OCI-LY1 (cell line): ENCODE measurements at regions not wholly inside any gene's neighbourhood (a gene's known extent, or its start where the extent isn't known, plus 50 kb on each side); places are given as distances from the start of the nearest gene placed in this dataset.

Experiments used
- H2AFZ ChIP-seq: fragments of 200-600 bp; sonication (generic), shearing (Covaris generic); 2 replicates; pipeline ENCODE4 v1.6.0; 2014; ENCODE audit warnings: antibody characterized with exemption, mild to moderate bottlenecking, low read length
- H3F3A ChIP-seq: fragments of 200-600 bp; sonication (generic), shearing (Covaris generic); 2 replicates; pipeline ENCODE4 v1.6.0; 2014; ENCODE audit warnings: mild to moderate bottlenecking, antibody characterized with exemption, low read length, moderate library complexity; ENCODE audit not compliant: insufficient read depth
- H3K27ac ChIP-seq: fragments of 200-600 bp; sonication (generic); 2 replicates; pipeline ENCODE4 v1.5.1; 2014; ENCODE audit warnings: low read length, mixed run types, mild to moderate bottlenecking, low read depth; ENCODE audit not compliant: poor library complexity, severe bottlenecking
- H3K27me3 ChIP-seq: fragments of 200-600 bp; sonication (generic); 2 replicates; pipeline ENCODE4 v1.6.0; 2014; ENCODE audit warnings: antibody characterized with exemption, mild to moderate bottlenecking, low read length, moderate library complexity; ENCODE audit not compliant: insufficient read depth
- H3K36me3 ChIP-seq: fragments of 200-600 bp; sonication (generic); 2 replicates; pipeline ENCODE4 v1.6.1; 2014; ENCODE audit warnings: mild to moderate bottlenecking, antibody characterized with exemption, low read length, moderate library complexity, mixed read lengths; ENCODE audit not compliant: insufficient read depth
- H3K4me1 ChIP-seq: fragments of 200-600 bp; sonication (generic); 2 replicates; pipeline ENCODE4 v1.5.1; 2014; ENCODE audit warnings: mild to moderate bottlenecking, low read length, moderate library complexity; ENCODE audit not compliant: insufficient read depth, severe bottlenecking
- H3K4me2 ChIP-seq: fragments of 200-600 bp; sonication (generic), shearing (Covaris generic); 2 replicates; pipeline ENCODE4 v1.6.1; 2014; ENCODE audit warnings: low read length
- H3K4me3 ChIP-seq: fragments of 200-600 bp; sonication (generic); 2 replicates; pipeline ENCODE4 v1.5.1; 2014; ENCODE audit warnings: low read length, low read depth, mild to moderate bottlenecking, mixed read lengths; ENCODE audit not compliant: poor library complexity, severe bottlenecking
- H3K79me2 ChIP-seq: fragments of 200-600 bp; shearing (Covaris generic); 2 replicates; pipeline ENCODE4 v1.6.1; 2016; ENCODE audit warnings: mixed run types, low read length, mixed read lengths; ENCODE audit not compliant: insufficient read depth
- H3K9ac ChIP-seq: fragments of 200-600 bp; sonication (generic), shearing (Covaris generic); 2 replicates; pipeline ENCODE4 v1.6.1; 2014; ENCODE audit warnings: mild to moderate bottlenecking, low read length, mixed read lengths
- H3K9me2 ChIP-seq: fragments of 200-600 bp; sonication (generic), shearing (Covaris generic); 2 replicates; pipeline ENCODE4 v1.6.1; 2014; ENCODE audit warnings: low read depth, mild to moderate bottlenecking, low read length, mixed read lengths
- H3K9me3 ChIP-seq: fragments of 200-600 bp; shearing (Covaris generic); 2 replicates; pipeline ENCODE4 v1.6.1; 2014; ENCODE audit warnings: low read length, mixed read lengths
- H4K20me1 ChIP-seq: fragments of 200-600 bp; sonication (generic), shearing (Covaris generic); 2 replicates; pipeline ENCODE4 v1.6.0; 2016; ENCODE audit warnings: mild to moderate bottlenecking, low read length; ENCODE audit not compliant: insufficient read depth
- CTCF ChIP-seq: fragments of 200-600 bp; sonication (generic), shearing (Covaris generic); IDR thresholded peaks from 2 replicates; pipeline ENCODE4 v1.5.1; 2017; ENCODE audit warnings: mild to moderate bottlenecking, antibody characterized with exemption, low read length, moderate library complexity, mixed read lengths
- EZH2 ChIP-seq: fragments of 200-600 bp; sonication (generic), shearing (Covaris generic); IDR thresholded peaks from 2 replicates; pipeline ENCODE4 v1.8.0; 2017; ENCODE audit warnings: borderline replicate concordance, mixed run types, mild to moderate bottlenecking, antibody characterized with exemption, low read length, moderate library complexity, mixed read lengths

GRCh38 chr7:46859963-46860475 is 721.9 kb downstream of the TNS3 start:
- TF ChIP-seq EZH2 (no peak), CTCF (no peak)
- Histone ChIP-seq H3K4me2 (no peak overlapping the region), H3K9ac (no peak overlapping the region), H3F3A (no peaks in the 10 kb centered on the region), H2AFZ (no peak overlapping the region), H3K36me3 (no peaks in the 10 kb centered on the region), H3K27me3 (no peaks in the 10 kb centered on the region; the same call in 1 of the 2 replicates), H3K9me2 (no peaks in the 10 kb centered on the region), H3K27ac (no peak overlapping the region), H3K4me1 (no peaks in the 10 kb centered on the region), H4K20me1 (no peaks in the 10 kb centered on the region), H3K79me2 (no peaks in the 10 kb centered on the region), H3K4me3 (no peak overlapping the region), H3K9me3 (no peaks in the 10 kb centered on the region)

- H3K4me3 ChIP-seq = no peak overlapping the region
- no peaks in the 10 kb centered on the region for H4K20me1 ChIP-seq
- H2AFZ ChIP-seq = no peak overlapping the region
- H3K4me2 ChIP-seq = no peak overlapping the region
- no peaks in the 10 kb centered on the region for H3K9me3 ChIP-seq
- no peaks in the 10 kb centered on the region for H3K79me2 ChIP-seq
- no peak overlapping the region for H3K27ac ChIP-seq
- no peaks in the 10 kb centered on the region for H3K9me2 ChIP-seq
- H3F3A ChIP-seq = no peaks in the 10 kb centered on the region
- no peaks in the 10 kb centered on the region for H3K36me3 ChIP-seq
- no peaks in the 10 kb centered on the region for H3K4me1 ChIP-seq
- TF ChIP-seq CTCF (no peak), EZH2 (no peak)
- no peak overlapping the region for H3K9ac ChIP-seq
- no peaks in the 10 kb centered on the region; the same call in 1 of the 2 replicates for H3K27me3 ChIP-seq
These were observed 726.1 kb downstream of the TNS3 start for GRCh38 chr7:46855851-46856250.

GRCh38 chr7:46854958-46855473 is 726.9 kb downstream of the TNS3 start:
- H3K4me3 ChIP-seq = no peak overlapping the region
- no peaks in the 10 kb centered on the region for H3K27me3 ChIP-seq
- no peaks in the 10 kb centered on the region for H3F3A ChIP-seq
- no peaks in the 10 kb centered on the region for H4K20me1 ChIP-seq
- no peak overlapping the region for H2AFZ ChIP-seq
- no peak for TF ChIP-seq EZH2
- H3K9me3 ChIP-seq = no peaks in the 10 kb centered on the region
- H3K9ac ChIP-seq = no peak overlapping the region
- no peaks in the 10 kb centered on the region for H3K4me1 ChIP-seq
- H3K4me2 ChIP-seq = no peak overlapping the region
- H3K27ac ChIP-seq = no peak overlapping the region
- H3K9me2 ChIP-seq = no peaks in the 10 kb centered on the region
- H3K36me3 ChIP-seq = no peaks in the 10 kb centered on the region
- H3K79me2 ChIP-seq = no peaks in the 10 kb centered on the region

- no peak for TF ChIP-seq EZH2
- no peak for TF ChIP-seq CTCF
- Histone ChIP-seq H4K20me1 (no peaks in the 10 kb centered on the region), H3K36me3 (no peaks in the 10 kb centered on the region), H3K4me1 (no peaks in the 10 kb centered on the region), H2AFZ (no peak overlapping the region), H3K9ac (no peak overlapping the region), H3K4me3 (no peak overlapping the region), H3K9me2 (no peaks in the 10 kb centered on the region), H3F3A (no peaks in the 10 kb centered on the region), H3K79me2 (no peaks in the 10 kb centered on the region), H3K27ac (no peak overlapping the region), H3K9me3 (no peaks in the 10 kb centered on the region), H3K4me2 (no peak overlapping the region), H3K27me3 (no peaks in the 10 kb centered on the region)
These were observed 728.5 kb downstream of the TNS3 start for GRCh38 chr7:46853451-46853850.
